ENCODE measurements at regions not wholly inside any gene's neighbourhood (a gene's known extent, or its start where the extent isn't known, plus 50 kb on each side); places are given as distances from the start of the nearest gene placed in this dataset.

DNA sequence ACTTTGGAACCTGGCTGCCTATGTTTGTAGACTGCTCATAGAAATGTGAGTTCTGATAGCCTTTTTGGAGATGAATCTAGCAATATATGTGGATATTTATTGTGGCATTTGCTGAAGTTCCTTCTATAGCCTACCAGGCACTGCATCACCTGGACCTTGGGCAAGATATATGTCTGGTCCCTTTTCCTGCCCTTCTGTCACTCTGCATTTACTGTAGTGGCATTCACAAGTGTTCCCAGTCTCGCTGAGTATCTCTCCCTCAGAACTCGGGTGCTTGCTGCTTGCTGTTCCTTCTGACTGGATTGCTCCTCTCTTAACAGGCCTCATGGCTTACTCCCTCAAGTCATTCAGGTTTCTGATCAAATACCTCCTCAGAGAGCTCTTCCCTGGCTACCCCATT is 145.0 kb downstream of the UBE2E3 start:
- TF ChIP-seq, protein P1, sequence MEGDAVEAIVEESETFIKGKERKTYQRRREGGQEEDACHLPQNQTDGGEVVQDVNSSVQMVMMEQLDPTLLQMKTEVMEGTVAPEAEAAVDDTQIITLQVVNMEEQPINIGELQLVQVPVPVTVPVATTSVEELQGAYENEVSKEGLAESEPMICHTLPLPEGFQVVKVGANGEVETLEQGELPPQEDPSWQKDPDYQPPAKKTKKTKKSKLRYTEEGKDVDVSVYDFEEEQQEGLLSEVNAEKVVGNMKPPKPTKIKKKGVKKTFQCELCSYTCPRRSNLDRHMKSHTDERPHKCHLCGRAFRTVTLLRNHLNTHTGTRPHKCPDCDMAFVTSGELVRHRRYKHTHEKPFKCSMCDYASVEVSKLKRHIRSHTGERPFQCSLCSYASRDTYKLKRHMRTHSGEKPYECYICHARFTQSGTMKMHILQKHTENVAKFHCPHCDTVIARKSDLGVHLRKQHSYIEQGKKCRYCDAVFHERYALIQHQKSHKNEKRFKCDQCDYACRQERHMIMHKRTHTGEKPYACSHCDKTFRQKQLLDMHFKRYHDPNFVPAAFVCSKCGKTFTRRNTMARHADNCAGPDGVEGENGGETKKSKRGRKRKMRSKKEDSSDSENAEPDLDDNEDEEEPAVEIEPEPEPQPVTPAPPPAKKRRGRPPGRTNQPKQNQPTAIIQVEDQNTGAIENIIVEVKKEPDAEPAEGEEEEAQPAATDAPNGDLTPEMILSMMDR (IDR thresholded peaks at IDR 0.05): no peak
- TF ChIP-seq POLR2A (IDR thresholded peaks at IDR 0.05; ENCODE audit: low read depth) (no peak), POLR2AphosphoS5 (IDR thresholded peaks at IDR 0.05) (no peak), EP300 (IDR thresholded peaks at IDR 0.05) (no peak)

Measured in esophagus muscularis mucosa (tissue), 4 donors.